ENCODE measurements at regions not wholly inside any gene's neighbourhood (a gene's known extent, or its start where the extent isn't known, plus 50 kb on each side); places are given as distances from the start of the nearest gene placed in this dataset.

DNA sequence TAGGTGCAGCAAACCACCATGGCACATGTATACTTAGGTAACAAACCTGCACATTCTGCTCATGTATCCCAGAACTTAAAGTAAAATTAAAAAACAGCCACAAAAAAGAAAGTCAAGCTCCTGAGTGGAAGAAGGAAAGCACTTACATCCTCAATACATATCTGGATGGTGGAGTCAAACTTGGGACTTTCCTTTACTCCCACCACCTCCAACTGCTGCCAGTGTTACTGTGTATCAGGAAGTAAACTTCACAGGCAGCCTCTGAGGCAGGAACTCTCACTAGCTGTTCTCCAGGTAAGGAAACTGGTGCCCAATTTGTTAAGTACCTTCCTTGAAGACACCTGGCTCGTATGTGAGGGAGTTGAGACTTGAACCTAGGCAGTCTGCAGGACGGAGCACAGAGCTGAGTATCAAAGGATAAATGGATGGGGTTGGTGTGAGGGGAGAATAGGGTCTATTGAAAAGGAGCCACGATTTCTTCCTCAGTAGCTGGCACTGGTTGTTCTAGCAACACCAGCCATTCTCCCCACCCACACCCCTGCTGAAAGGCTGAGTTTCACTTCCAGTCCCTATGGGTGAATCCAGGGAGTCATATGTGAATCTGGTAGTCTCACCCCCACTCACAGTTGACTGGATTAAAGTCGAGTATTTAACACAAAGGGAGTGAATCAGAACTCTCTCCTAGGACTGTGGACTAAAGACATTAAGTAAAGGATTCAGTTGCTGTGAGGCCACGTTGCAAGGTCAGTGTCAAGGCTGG lies 50.0 kb upstream of the GPR39 start:
- ChIA-PET POLR2A (no interaction called here), CTCF (no interaction called here)

More for the DNA sequence above, 50.0 kb upstream of the GPR39 start:
- Histone ChIP-seq H3K4me2 (no peak overlapping the region), H3K9me2 (no peaks in the 10 kb centered on the region), H3K79me2 (ENCODE audit: insufficient read depth) (no peaks in the 10 kb centered on the region), H3K9ac (no peak overlapping the region), H4K20me1 (ENCODE audit: insufficient read depth) (no peaks in the 10 kb centered on the region), H3K36me3 (replicated peaks in 1 of 2; ENCODE audit: control insufficient read depth in 1 of 2, insufficient read depth in 2 of 2, low read length in 1 of 2) (no peaks in the 10 kb centered on the region), H3K9me3 (no peaks in the 10 kb centered on the region), H2AFZ (ENCODE audit: low read depth) (no peak overlapping the region), H3K4me3 (ENCODE audit: low read depth in 2 of 2, low read length in 1 of 2) (no peak overlapping the region), H3K27me3 (ENCODE audit: insufficient read depth) (no peaks in the 10 kb centered on the region), H3F3A (replicated peaks; ENCODE audit: insufficient read depth) (no peaks in the 10 kb centered on the region), H3K4me1 (ENCODE audit: control insufficient read depth in 1 of 2, insufficient read depth in 2 of 2, low read depth in 1 of 2, low read length in 1 of 2) (no peaks in the 10 kb centered on the region), H3K27ac (ENCODE audit: low read depth in 2 of 2, low read length in 1 of 2) (no peak overlapping the region)
- no peak for DNase-seq
- WGBS (ENCODE audit: low lambda C conversion rate), result 25% methylated on average over 5 of the region's 5 CpGs
- TF ChIP-seq GABPA (IDR thresholded peaks at IDR 0.05; ENCODE audit: low read depth) (no peak), JUND (IDR thresholded peaks at IDR 0.05) (no peak), MXI1 (IDR thresholded peaks at IDR 0.05; ENCODE audit: low read depth, low read length) (no peak), NFIC (IDR thresholded peaks at IDR 0.05; ENCODE audit: borderline replicate concordance) (no peak), TCF12 (IDR thresholded peaks at IDR 0.05) (no peak), MEF2A (IDR thresholded peaks at IDR 0.05; ENCODE audit: borderline replicate concordance, low read depth) (no peak)
- TF ChIP-seq, protein P1, sequence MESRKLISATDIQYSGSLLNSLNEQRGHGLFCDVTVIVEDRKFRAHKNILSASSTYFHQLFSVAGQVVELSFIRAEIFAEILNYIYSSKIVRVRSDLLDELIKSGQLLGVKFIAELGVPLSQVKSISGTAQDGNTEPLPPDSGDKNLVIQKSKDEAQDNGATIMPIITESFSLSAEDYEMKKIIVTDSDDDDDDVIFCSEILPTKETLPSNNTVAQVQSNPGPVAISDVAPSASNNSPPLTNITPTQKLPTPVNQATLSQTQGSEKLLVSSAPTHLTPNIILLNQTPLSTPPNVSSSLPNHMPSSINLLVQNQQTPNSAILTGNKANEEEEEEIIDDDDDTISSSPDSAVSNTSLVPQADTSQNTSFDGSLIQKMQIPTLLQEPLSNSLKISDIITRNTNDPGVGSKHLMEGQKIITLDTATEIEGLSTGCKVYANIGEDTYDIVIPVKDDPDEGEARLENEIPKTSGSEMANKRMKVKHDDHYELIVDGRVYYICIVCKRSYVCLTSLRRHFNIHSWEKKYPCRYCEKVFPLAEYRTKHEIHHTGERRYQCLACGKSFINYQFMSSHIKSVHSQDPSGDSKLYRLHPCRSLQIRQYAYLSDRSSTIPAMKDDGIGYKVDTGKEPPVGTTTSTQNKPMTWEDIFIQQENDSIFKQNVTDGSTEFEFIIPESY (IDR thresholded peaks at IDR 0.05; ENCODE audit: borderline replicate concordance, low read depth), result no peak

Small RNA genes lying in the stretch of these regions (small RNA-seq; reads per million reads assigned to genes)
- gene MIR663B (0 reads per million in 7 experiments), gene RNA5-8SP5 (0 to 2.3 (median 0) reads per million in 7 experiments)
